HFFc6 (cell line): ENCODE measurements at regions not wholly inside any gene's neighbourhood (a gene's known extent, or its start where the extent isn't known, plus 50 kb on each side); places are given as distances from the start of the nearest gene placed in this dataset.

Source experiments
- DNase-seq: peaks from one replicate; pipeline ENCODE4 v3.0.0-alpha.2; 2018
- H3K27ac Mint-ChIP-seq: 2 replicates; pipeline ENCODE4 v1.8.0; 2020; ENCODE audit warnings: mild to moderate bottlenecking, mixed read lengths
- H3K27me3 Mint-ChIP-seq: 2 replicates; pipeline ENCODE4 v1.8.0; 2021; ENCODE audit warnings: mild to moderate bottlenecking, moderate library complexity, mixed read lengths; ENCODE audit not compliant: insufficient read depth
- H3K36me3 Mint-ChIP-seq: 2 replicates; pipeline ENCODE4 v1.8.0; 2021; ENCODE audit warnings: low read depth, mixed read lengths
- H3K4me1 Mint-ChIP-seq: 2 replicates; pipeline ENCODE4 v1.8.0; 2020; ENCODE audit warnings: low read depth, mixed read lengths
- H3K4me3 Mint-ChIP-seq: 2 replicates; pipeline ENCODE4 v1.8.0; 2020; ENCODE audit warnings: mild to moderate bottlenecking, moderate library complexity, mixed read lengths
- H3K9me3 Mint-ChIP-seq: 2 replicates; pipeline ENCODE4 v1.8.0; 2020; ENCODE audit warnings: mild to moderate bottlenecking, mixed read lengths
- TF ChIP-seq, protein P1 (sequence below): fragments of 200-600 bp; sonication (generic); IDR thresholded peaks from 2 replicates; pipeline ENCODE4 v1.5.0; 2021; ENCODE audit warnings: antibody characterized with exemption, mild to moderate bottlenecking

- no peaks in the 10 kb centered on the region for H3K4me1 Mint-ChIP-seq
- H3K36me3 Mint-ChIP-seq = no peaks in the 10 kb centered on the region
- no peak overlapping the region for H3K27ac Mint-ChIP-seq
- DNase-seq = no peak
- H3K27me3 Mint-ChIP-seq = no peaks in the 10 kb centered on the region
- TF ChIP-seq, protein P1, sequence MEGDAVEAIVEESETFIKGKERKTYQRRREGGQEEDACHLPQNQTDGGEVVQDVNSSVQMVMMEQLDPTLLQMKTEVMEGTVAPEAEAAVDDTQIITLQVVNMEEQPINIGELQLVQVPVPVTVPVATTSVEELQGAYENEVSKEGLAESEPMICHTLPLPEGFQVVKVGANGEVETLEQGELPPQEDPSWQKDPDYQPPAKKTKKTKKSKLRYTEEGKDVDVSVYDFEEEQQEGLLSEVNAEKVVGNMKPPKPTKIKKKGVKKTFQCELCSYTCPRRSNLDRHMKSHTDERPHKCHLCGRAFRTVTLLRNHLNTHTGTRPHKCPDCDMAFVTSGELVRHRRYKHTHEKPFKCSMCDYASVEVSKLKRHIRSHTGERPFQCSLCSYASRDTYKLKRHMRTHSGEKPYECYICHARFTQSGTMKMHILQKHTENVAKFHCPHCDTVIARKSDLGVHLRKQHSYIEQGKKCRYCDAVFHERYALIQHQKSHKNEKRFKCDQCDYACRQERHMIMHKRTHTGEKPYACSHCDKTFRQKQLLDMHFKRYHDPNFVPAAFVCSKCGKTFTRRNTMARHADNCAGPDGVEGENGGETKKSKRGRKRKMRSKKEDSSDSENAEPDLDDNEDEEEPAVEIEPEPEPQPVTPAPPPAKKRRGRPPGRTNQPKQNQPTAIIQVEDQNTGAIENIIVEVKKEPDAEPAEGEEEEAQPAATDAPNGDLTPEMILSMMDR = no peak
- no peak overlapping the region for H3K4me3 Mint-ChIP-seq
- peaks cover 36% of the 10 kb centered on the region for H3K9me3 Mint-ChIP-seq
Measured at GRCh38 chr10:64288404-64288803, 767.2 kb downstream of the REEP3 start.

GRCh38 chr10:64303566-64303965, 782.4 kb downstream of the REEP3 start:
- no peaks in the 10 kb centered on the region for H3K36me3 Mint-ChIP-seq
- H3K9me3 Mint-ChIP-seq = peaks cover 41% of the 10 kb centered on the region
- TF ChIP-seq, protein P1 = no peak
- no peak overlapping the region for H3K4me3 Mint-ChIP-seq
- no peaks in the 10 kb centered on the region for H3K4me1 Mint-ChIP-seq
- no peak overlapping the region for H3K27ac Mint-ChIP-seq
- DNase-seq = no peak
- no peaks in the 10 kb centered on the region for H3K27me3 Mint-ChIP-seq

DNA sequence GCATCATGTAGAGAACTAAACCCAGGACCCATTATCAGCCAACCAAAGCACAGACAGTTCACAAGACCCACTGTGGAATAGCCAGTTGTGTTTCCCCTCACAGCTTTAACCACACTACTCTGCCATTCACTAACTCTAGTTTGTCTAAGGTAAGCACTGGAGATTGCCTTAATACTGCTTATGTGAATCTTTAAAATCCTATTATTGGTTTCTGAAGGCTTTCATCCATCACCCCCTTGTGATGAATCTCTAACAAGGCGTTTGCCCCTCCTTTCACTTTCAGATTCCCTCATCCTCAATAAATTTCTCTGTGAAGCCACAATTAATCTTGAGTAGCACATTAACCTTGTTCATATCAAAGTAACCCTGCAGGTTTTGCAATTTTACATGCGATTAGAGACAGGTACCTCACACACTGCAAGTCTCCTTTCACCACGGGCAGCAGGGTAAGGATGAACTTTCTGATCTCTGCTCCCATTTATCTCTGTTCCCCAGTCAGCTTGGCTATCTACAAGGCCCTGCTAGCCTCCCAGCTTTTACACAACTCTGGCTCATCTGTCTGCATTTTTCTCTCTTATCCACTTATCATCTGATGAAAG, 785.6 kb downstream of the REEP3 start:
- DNase-seq = no peak
- H3K27me3 Mint-ChIP-seq = no peaks in the 10 kb centered on the region
- no peaks in the 10 kb centered on the region for H3K4me1 Mint-ChIP-seq
- no peak overlapping the region for H3K4me3 Mint-ChIP-seq
- no peak overlapping the region for H3K27ac Mint-ChIP-seq
- no peaks in the 10 kb centered on the region for H3K36me3 Mint-ChIP-seq
- H3K9me3 Mint-ChIP-seq = peaks cover 53% of the 10 kb centered on the region
- TF ChIP-seq, protein P1 = no peak

- Mint-ChIP-seq H3K36me3 (no peaks in the 10 kb centered on the region), H3K4me1 (no peaks in the 10 kb centered on the region), H3K27ac (no peak overlapping the region), H3K9me3 (peaks cover 41% of the 10 kb centered on the region), H3K27me3 (no peaks in the 10 kb centered on the region), H3K4me3 (no peak overlapping the region)
- TF ChIP-seq, protein P1 = no peak
- no peak for DNase-seq
Measured at GRCh38 chr10:64312876-64313275, 791.7 kb downstream of the REEP3 start.

- Mint-ChIP-seq H3K4me1 (no peaks in the 10 kb centered on the region), H3K27me3 (no peaks in the 10 kb centered on the region), H3K27ac (no peak overlapping the region), H3K9me3 (peaks cover 33% of the 10 kb centered on the region), H3K36me3 (no peaks in the 10 kb centered on the region), H3K4me3 (no peak overlapping the region)
- TF ChIP-seq, protein P1 = no peak
- DNase-seq = no peak
Measured at GRCh38 chr10:64313967-64314366, 792.8 kb downstream of the REEP3 start.

DNA sequence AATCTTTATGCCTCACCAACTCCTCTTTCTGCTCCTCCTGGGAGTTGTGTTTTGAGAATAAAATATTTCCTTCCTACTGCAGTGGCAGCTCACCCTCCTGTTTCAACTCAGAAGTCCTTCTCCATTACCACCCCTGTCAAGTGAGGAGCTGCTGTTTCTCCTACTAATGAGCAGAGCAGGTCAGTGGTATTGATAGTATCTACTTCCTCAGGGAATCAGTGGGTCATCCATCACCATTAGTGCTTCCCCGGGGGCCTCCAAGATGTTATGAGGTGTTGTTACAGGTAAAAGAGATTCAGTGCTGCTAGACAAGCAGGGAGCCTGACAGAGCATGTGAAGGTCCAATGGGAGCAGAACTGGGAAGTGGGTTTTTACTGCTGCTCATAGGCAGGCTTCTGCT, 795.2 kb downstream of the REEP3 start:
- Mint-ChIP-seq H3K4me1 (no peaks in the 10 kb centered on the region), H3K9me3 (peaks cover 24% of the 10 kb centered on the region), H3K36me3 (no peaks in the 10 kb centered on the region), H3K27ac (no peak overlapping the region), H3K27me3 (no peaks in the 10 kb centered on the region), H3K4me3 (no peak overlapping the region)
- TF ChIP-seq, protein P1 = no peak
- no peak for DNase-seq
